ENCODE measurements at regions not wholly inside any gene's neighbourhood (a gene's known extent, or its start where the extent isn't known, plus 50 kb on each side); places are given as distances from the start of the nearest gene placed in this dataset.

- no peak for DNase-seq
Observed at GRCh38 chr4:111494971-111495370, 650.3 kb upstream of the FAM241A start.

GRCh38 chr4:111499291-111499690 lies 646.0 kb upstream of the FAM241A start:
- no peak for DNase-seq

GRCh38 chr4:111499706-111500105 lies 645.5 kb upstream of the FAM241A start:
- DNase-seq, result no peak

- DNase-seq, result no peak
Observed at GRCh38 chr4:111500858-111501257, 644.4 kb upstream of the FAM241A start.

GRCh38 chr4:111501946-111502345 lies 643.3 kb upstream of the FAM241A start:
- DNase-seq, result no peak

- DNase-seq, result no peak
Observed at GRCh38 chr4:111502626-111503025, 642.6 kb upstream of the FAM241A start.

GRCh38 chr4:111506706-111507105 lies 638.5 kb upstream of the FAM241A start:
- no peak for DNase-seq

- DNase-seq, result no peak
Observed at GRCh38 chr4:111510535-111510934, 634.7 kb upstream of the FAM241A start.

GRCh38 chr4:111512081-111512783 lies 633.0 kb upstream of the FAM241A start:
- no peak for DNase-seq

GRCh38 chr4:111519683-111520082 lies 625.6 kb upstream of the FAM241A start:
- no peak for DNase-seq

GRCh38 chr4:111530446-111530845 lies 614.8 kb upstream of the FAM241A start:
- no peak for DNase-seq

- DNase-seq, result no peak
Observed at GRCh38 chr4:111535792-111536191, 609.5 kb upstream of the FAM241A start.

- DNase-seq, result no peak
Observed at GRCh38 chr4:111537165-111537564, 608.1 kb upstream of the FAM241A start.

- peak; percentile 33 for DNase-seq
Observed at GRCh38 chr4:111537871-111538270, 607.4 kb upstream of the FAM241A start.

GRCh38 chr4:111540671-111541070 lies 604.6 kb upstream of the FAM241A start:
- no peak for DNase-seq

- no peak for DNase-seq
Observed at GRCh38 chr4:111542056-111542455, 603.2 kb upstream of the FAM241A start.

- DNase-seq, result no peak
Observed at GRCh38 chr4:111546881-111547280, 598.4 kb upstream of the FAM241A start.

GRCh38 chr4:111556141-111556781 lies 589.0 kb upstream of the FAM241A start:
- DNase-seq, result no peak

- no peak for DNase-seq
Observed at GRCh38 chr4:111556851-111557250, 588.4 kb upstream of the FAM241A start.

GRCh38 chr4:111562826-111563225 lies 582.4 kb upstream of the FAM241A start:
- no peak for DNase-seq

GRCh38 chr4:111572470-111572869 lies 572.8 kb upstream of the FAM241A start:
- DNase-seq, result no peak

GRCh38 chr4:111573386-111573785 lies 571.9 kb upstream of the FAM241A start:
- no peak for DNase-seq

GRCh38 chr4:111579767-111580166 lies 565.5 kb upstream of the FAM241A start:
- DNase-seq, result no peak

GRCh38 chr4:111595456-111595855 lies 549.8 kb upstream of the FAM241A start:
- no peak for DNase-seq

Measured in renal pelvis (tissue), 1 donor.